ENCODE measurements at regions not wholly inside any gene's neighbourhood (a gene's known extent, or its start where the extent isn't known, plus 50 kb on each side); places are given as distances from the start of the nearest gene placed in this dataset.

DNA sequence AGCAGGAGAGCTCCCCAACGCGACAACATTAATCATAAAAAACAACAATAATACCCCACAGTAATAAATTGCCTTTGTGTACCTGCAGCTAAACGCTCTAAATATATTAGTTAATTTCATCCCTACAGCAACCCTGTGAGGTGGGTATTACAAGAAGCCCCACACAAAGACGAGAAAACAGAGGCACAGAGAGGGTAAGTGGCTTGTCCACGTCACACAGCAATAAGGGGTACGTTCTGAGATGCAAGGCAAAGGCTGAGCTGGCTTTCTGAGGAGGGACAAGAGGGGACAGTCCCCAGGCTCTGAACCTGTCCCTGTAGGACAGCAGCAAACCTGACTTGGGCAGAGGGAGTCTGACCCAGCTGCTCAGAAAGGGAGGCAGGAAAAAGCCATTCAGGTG, 78.2 kb downstream of the NCOR2 start:
- TF ChIP-seq, protein P1, sequence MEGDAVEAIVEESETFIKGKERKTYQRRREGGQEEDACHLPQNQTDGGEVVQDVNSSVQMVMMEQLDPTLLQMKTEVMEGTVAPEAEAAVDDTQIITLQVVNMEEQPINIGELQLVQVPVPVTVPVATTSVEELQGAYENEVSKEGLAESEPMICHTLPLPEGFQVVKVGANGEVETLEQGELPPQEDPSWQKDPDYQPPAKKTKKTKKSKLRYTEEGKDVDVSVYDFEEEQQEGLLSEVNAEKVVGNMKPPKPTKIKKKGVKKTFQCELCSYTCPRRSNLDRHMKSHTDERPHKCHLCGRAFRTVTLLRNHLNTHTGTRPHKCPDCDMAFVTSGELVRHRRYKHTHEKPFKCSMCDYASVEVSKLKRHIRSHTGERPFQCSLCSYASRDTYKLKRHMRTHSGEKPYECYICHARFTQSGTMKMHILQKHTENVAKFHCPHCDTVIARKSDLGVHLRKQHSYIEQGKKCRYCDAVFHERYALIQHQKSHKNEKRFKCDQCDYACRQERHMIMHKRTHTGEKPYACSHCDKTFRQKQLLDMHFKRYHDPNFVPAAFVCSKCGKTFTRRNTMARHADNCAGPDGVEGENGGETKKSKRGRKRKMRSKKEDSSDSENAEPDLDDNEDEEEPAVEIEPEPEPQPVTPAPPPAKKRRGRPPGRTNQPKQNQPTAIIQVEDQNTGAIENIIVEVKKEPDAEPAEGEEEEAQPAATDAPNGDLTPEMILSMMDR (IDR thresholded peaks at IDR 0.05 in 2 of 3, conservative IDR thresholded peaks at IDR 0.05 in 1 of 3; ENCODE audit: borderline replicate concordance in 1 of 3, insufficient read depth in 1 of 3, low read depth in 2 of 3, low read length in 2 of 3): no peak
- no peak for TF ChIP-seq JUND (IDR thresholded peaks at IDR 0.05)
